HG03060 (cell line): ENCODE measurements at regions not wholly inside any gene's neighbourhood (a gene's known extent, or its start where the extent isn't known, plus 50 kb on each side); places are given as distances from the start of the nearest gene placed in this dataset.

Experiments
- ATAC-seq: cut with Tn5 transposase; IDR thresholded peaks from one replicate; pipeline ENCODE4 v1.9.1; 2021; ENCODE audit warnings: low read depth, moderate number of reproducible peaks; ENCODE audit not compliant: unreplicated experiment

- no peak for ATAC-seq
Observed at GRCh38 chr5:29795096-29795652, 1398.3 kb upstream of the CDH6 start.

- ATAC-seq, result no peak
Observed at GRCh38 chr5:29794141-29794787, 1399.2 kb upstream of the CDH6 start.

- ATAC-seq, result no peak
Observed at GRCh38 chr5:29790281-29790680, 1403.2 kb upstream of the CDH6 start.

- ATAC-seq, result no peak
Observed at GRCh38 chr5:29780401-29780800, 1413.1 kb upstream of the CDH6 start.

GRCh38 chr5:29779141-29779540 is 1414.3 kb upstream of the CDH6 start:
- no peak for ATAC-seq

- ATAC-seq, result no peak
Observed at GRCh38 chr5:29777373-29777772, 1416.1 kb upstream of the CDH6 start.

- ATAC-seq, result no peak
Observed at GRCh38 chr5:29770936-29771335, 1422.5 kb upstream of the CDH6 start.

- ATAC-seq, result no peak
Observed at GRCh38 chr5:29769474-29769873, 1424.0 kb upstream of the CDH6 start.

GRCh38 chr5:29758986-29759421 is 1434.5 kb upstream of the CDH6 start:
- no peak for ATAC-seq

- no peak for ATAC-seq
Observed at GRCh38 chr5:29750453-29750852, 1443.0 kb upstream of the CDH6 start.

GRCh38 chr5:29744618-29745017 is 1448.9 kb upstream of the CDH6 start:
- ATAC-seq, result no peak

- ATAC-seq, result no peak
Observed at GRCh38 chr5:29720954-29721353, 1472.5 kb upstream of the CDH6 start.

GRCh38 chr5:29719171-29719570 is 1474.3 kb upstream of the CDH6 start:
- ATAC-seq, result no peak

GRCh38 chr5:29715167-29715566 is 1478.3 kb upstream of the CDH6 start:
- ATAC-seq, result no peak

- no peak for ATAC-seq
Observed at GRCh38 chr5:29702875-29703274, 1490.6 kb upstream of the CDH6 start.

GRCh38 chr5:29701600-29701999 is 1491.9 kb upstream of the CDH6 start:
- no peak for ATAC-seq

GRCh38 chr5:29697785-29698414 is 1495.6 kb upstream of the CDH6 start:
- ATAC-seq, result no peak

GRCh38 chr5:29697278-29697677 is 1496.2 kb upstream of the CDH6 start:
- no peak for ATAC-seq

- ATAC-seq, result no peak
Observed at GRCh38 chr5:29672678-29673077, 1520.8 kb upstream of the CDH6 start.

- no peak for ATAC-seq
Observed at GRCh38 chr5:29662876-29663275, 1530.6 kb upstream of the CDH6 start.

- ATAC-seq, result no peak
Observed at GRCh38 chr5:29654954-29655353, 1538.5 kb upstream of the CDH6 start.

GRCh38 chr5:29649321-29649720 is 1544.2 kb upstream of the CDH6 start:
- no peak for ATAC-seq
